Kidney epithelial cell (primary cell): ENCODE measurements at regions not wholly inside any gene's neighbourhood (a gene's known extent, or its start where the extent isn't known, plus 50 kb on each side); places are given as distances from the start of the nearest gene placed in this dataset.
A peak's percentile ranks its signal among the peaks of the same experiment; 100 is the strongest.

Experiments used
- DNase-seq: peaks from one replicate; pipeline ENCODE4 v3.0.0-alpha.2; 2010; ENCODE audit warnings: low read depth
- H3K27me3 ChIP-seq: 2 replicates; pipeline ENCODE4 v1.6.0; 2011; ENCODE audit warnings: low read length; ENCODE audit not compliant: control insufficient read depth, insufficient read depth
- H3K36me3 ChIP-seq: 2 replicates; pipeline ENCODE4 v1.5.1; 2011; ENCODE audit warnings: low read length; ENCODE audit not compliant: control insufficient read depth, insufficient read depth
- H3K4me3 ChIP-seq: 2 replicates; pipeline ENCODE4 v1.5.1; 2011; ENCODE audit warnings: low read depth, mild to moderate bottlenecking, control low read depth, low read length
- CTCF ChIP-seq: IDR thresholded peaks from 2 replicates; pipeline ENCODE4 v1.5.1; 2011; ENCODE audit warnings: mild to moderate bottlenecking, moderate library complexity, low read length, control low read depth, inconsistent platforms; ENCODE audit not compliant: insufficient read depth, poor library complexity, severe bottlenecking

DNA sequence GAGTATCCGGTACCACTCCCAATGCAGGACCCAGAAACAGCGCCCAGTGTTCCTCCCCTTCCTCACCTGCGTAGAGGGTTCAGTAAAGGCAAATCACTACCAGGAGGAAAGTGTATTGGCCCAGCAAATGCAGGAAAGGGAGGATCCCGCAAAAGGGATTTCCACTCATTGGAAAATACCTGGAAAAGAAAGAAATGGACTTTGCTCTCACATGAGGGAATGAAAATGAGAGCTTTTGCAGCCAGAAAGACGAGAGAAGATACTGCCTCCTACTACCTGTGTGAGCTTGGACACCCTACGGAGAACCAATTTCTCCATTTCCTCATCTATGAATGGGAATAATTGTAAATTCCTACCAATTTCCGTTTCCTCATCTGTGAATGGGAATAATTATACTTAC lies 184.1 kb upstream of the PPARGC1A start:
- H3K27me3 ChIP-seq = no peaks in the 10 kb centered on the region

GRCh38 chr4:24071612-24072372 lies 181.9 kb upstream of the PPARGC1A start:
- Histone ChIP-seq H3K4me3 (no peak overlapping the region), H3K27me3 (no peaks in the 10 kb centered on the region), H3K36me3 (no peaks in the 10 kb centered on the region)
- TF ChIP-seq CTCF = no peak
- DNase-seq = no peak

More for the DNA sequence above, 184.1 kb upstream of the PPARGC1A start:
- no peak for TF ChIP-seq CTCF
- Histone ChIP-seq H3K36me3 (no peaks in the 10 kb centered on the region), H3K4me3 (no peak overlapping the region)
- DNase-seq = no peak

GRCh38 chr4:24070117-24070516 lies 180.3 kb upstream of the PPARGC1A start:
- no peak for TF ChIP-seq CTCF
- Histone ChIP-seq H3K27me3 (no peaks in the 10 kb centered on the region), H3K36me3 (no peaks in the 10 kb centered on the region), H3K4me3 (no peak overlapping the region)
- DNase-seq = peak; percentile 73

- H3K4me3 ChIP-seq = no peak overlapping the region
- DNase-seq = peak; percentile 87
- H3K27me3 ChIP-seq = no peaks in the 10 kb centered on the region
- TF ChIP-seq CTCF = no peak
- no peaks in the 10 kb centered on the region for H3K36me3 ChIP-seq
Observed at GRCh38 chr4:24067367-24068193, 177.7 kb upstream of the PPARGC1A start.

GRCh38 chr4:24065974-24066373 lies 176.1 kb upstream of the PPARGC1A start:
- H3K4me3 ChIP-seq = no peak overlapping the region
- no peak for TF ChIP-seq CTCF
- H3K27me3 ChIP-seq = no peaks in the 10 kb centered on the region
- DNase-seq = no peak
- H3K36me3 ChIP-seq = no peaks in the 10 kb centered on the region

DNA sequence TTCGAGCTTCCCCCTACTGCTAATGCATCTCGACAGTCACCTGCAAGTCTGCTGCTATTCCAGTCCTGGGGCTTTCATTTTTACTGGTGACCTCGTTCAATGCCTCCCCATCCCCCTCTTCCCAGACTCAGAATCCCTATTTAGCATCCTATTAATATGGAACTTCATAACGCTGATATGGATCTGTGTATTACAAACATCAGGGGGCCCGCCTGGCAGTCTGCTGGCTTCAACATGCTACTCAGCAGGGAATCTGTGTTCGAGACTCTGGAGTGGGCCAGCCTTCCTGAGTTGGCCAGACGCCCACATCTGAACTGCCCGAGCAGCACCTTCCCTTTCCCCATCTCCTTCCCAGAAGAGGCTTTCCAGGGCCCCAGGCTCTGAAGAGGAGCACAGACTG lies 173.9 kb upstream of the PPARGC1A start:
- no peak overlapping the region for H3K4me3 ChIP-seq
- no peaks in the 10 kb centered on the region for H3K36me3 ChIP-seq
- no peak for TF ChIP-seq CTCF
- no peaks in the 10 kb centered on the region for H3K27me3 ChIP-seq
- DNase-seq = no peak
